ENCODE measurements at regions not wholly inside any gene's neighbourhood (a gene's known extent, or its start where the extent isn't known, plus 50 kb on each side); places are given as distances from the start of the nearest gene placed in this dataset.

DNA sequence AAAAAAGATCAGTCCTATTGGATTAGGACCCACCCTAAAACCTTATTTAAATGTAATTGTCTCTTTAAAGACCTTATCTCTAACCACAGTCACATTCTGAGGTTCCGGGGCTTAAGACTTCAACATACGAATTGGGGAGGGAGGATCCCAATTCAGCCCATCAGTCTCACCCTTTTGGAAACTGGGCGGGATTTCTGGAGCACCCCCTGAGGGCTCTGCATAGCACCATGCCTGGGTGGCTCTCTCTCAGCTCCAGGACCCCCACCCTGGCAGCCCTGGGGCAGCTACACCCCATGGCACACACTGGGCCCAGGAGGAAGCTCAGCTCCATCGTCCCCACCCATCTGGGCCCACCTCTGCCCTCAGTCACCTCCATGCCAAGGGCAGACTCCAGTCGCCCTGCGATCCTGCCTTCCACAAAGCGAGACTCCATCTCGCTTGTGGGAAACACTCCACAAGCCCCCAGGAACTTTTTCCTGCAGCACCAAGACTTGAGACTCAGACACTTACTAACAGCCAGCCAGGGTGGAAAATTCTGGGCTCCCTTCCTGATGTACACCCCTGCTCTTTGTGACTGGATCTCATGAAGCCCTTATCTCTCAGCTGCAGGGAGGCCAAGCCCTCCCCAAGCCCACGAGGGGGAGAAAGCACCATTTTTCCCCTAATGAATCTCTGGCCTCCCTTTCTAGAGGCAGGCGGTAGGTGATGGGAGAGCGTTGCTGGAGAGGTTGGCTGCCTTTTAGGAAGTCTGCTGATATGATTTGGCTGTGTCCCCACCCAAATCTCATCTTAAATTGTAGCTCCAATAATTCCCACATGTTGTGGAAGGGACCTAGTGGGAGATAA lies 90.8 kb upstream of the KDM7A start:
- Histone ChIP-seq H3K4me1 (ENCODE audit: low read depth, poor library complexity, severe bottlenecking) (no peaks in the 10 kb centered on the region), H3K36me3 (ENCODE audit: insufficient read depth) (no peaks in the 10 kb centered on the region), H3K27me3 (ENCODE audit: insufficient read depth, low read depth) (no peaks in the 10 kb centered on the region), H4K20me1 (ENCODE audit: insufficient read depth) (no peaks in the 10 kb centered on the region), H2AFZ (ENCODE audit: low read depth) (no peak overlapping the region), H3K4me3 (IDR thresholded peaks at IDR 0.05; ENCODE audit: insufficient read depth, low read depth, low read length) (no peak overlapping the region), H3K27ac (no peak overlapping the region), H3K9ac (no peak overlapping the region), H3K79me2 (ENCODE audit: insufficient read depth, low read depth) (no peaks in the 10 kb centered on the region), H3K4me2 (no peak overlapping the region)
- TF ChIP-seq, protein P1, sequence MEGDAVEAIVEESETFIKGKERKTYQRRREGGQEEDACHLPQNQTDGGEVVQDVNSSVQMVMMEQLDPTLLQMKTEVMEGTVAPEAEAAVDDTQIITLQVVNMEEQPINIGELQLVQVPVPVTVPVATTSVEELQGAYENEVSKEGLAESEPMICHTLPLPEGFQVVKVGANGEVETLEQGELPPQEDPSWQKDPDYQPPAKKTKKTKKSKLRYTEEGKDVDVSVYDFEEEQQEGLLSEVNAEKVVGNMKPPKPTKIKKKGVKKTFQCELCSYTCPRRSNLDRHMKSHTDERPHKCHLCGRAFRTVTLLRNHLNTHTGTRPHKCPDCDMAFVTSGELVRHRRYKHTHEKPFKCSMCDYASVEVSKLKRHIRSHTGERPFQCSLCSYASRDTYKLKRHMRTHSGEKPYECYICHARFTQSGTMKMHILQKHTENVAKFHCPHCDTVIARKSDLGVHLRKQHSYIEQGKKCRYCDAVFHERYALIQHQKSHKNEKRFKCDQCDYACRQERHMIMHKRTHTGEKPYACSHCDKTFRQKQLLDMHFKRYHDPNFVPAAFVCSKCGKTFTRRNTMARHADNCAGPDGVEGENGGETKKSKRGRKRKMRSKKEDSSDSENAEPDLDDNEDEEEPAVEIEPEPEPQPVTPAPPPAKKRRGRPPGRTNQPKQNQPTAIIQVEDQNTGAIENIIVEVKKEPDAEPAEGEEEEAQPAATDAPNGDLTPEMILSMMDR (conservative IDR thresholded peaks at IDR 0.05; ENCODE audit: low read depth, low read length) = no peak

DNA sequence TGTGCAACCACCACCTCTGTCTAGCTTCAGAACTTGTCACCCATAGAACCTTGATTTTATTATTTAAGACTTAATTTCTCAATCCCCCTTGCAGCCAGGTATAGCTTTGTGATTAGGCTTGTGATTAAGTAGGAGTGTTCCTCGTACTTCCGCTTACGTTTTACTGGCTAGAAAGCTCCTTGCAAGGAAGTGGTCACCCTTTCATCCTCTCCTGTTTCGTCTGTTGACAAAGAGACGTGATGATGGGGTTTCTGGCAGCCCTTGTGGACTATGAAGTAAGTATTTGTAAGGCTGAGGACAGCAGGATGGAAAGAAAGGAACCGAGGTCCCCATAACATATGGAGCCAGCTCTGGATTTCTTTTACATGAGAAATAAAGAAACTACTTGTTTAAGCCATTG lies 86.5 kb upstream of the KDM7A start:
- H2AFZ ChIP-seq (ENCODE audit: low read depth) = no peak overlapping the region
- no peak overlapping the region for H3K27ac ChIP-seq

GRCh38 chr7:140262242-140262903 lies 85.6 kb upstream of the KDM7A start:
- peaks cover 16% of the 10 kb centered on the region for H3K4me1 ChIP-seq (ENCODE audit: low read depth, poor library complexity, severe bottlenecking)
- H3K79me2 ChIP-seq (ENCODE audit: insufficient read depth, low read depth) = no peaks in the 10 kb centered on the region
- H3K9ac ChIP-seq = no peak overlapping the region
- no peaks in the 10 kb centered on the region for H4K20me1 ChIP-seq (ENCODE audit: insufficient read depth)
- H3K27ac ChIP-seq = no peak overlapping the region
- H3K36me3 ChIP-seq (ENCODE audit: insufficient read depth) = no peaks in the 10 kb centered on the region
- no peak overlapping the region for H2AFZ ChIP-seq (ENCODE audit: low read depth)
- TF ChIP-seq, protein P1 (conservative IDR thresholded peaks at IDR 0.05; ENCODE audit: low read depth, low read length) = no peak
- no peaks in the 10 kb centered on the region for H3K27me3 ChIP-seq (ENCODE audit: insufficient read depth, low read depth)
- H3K4me2 ChIP-seq = no peak overlapping the region
- no peak overlapping the region for H3K4me3 ChIP-seq (IDR thresholded peaks at IDR 0.05; ENCODE audit: insufficient read depth, low read depth, low read length)

More for the DNA sequence above, 86.5 kb upstream of the KDM7A start:
- Histone ChIP-seq H3K79me2 (ENCODE audit: insufficient read depth, low read depth) (no peaks in the 10 kb centered on the region), H3K4me2 (no peak overlapping the region), H4K20me1 (ENCODE audit: insufficient read depth) (no peaks in the 10 kb centered on the region), H3K27me3 (ENCODE audit: insufficient read depth, low read depth) (no peaks in the 10 kb centered on the region), H3K4me1 (ENCODE audit: low read depth, poor library complexity, severe bottlenecking) (peaks cover 16% of the 10 kb centered on the region), H3K9ac (no peak overlapping the region), H3K4me3 (IDR thresholded peaks at IDR 0.05; ENCODE audit: insufficient read depth, low read depth, low read length) (no peak overlapping the region), H3K36me3 (ENCODE audit: insufficient read depth) (no peaks in the 10 kb centered on the region)
- TF ChIP-seq, protein P1 (conservative IDR thresholded peaks at IDR 0.05; ENCODE audit: low read depth, low read length) = no peak

GRCh38 chr7:140261522-140261921 lies 84.7 kb upstream of the KDM7A start:
- Histone ChIP-seq H3K27me3 (ENCODE audit: insufficient read depth, low read depth) (no peaks in the 10 kb centered on the region), H3K4me2 (0 out of 2 replicates have a peak overlapping the region, but pooled peaks have one; percentile 3), H3K9ac (no peak overlapping the region), H4K20me1 (ENCODE audit: insufficient read depth) (no peaks in the 10 kb centered on the region), H3K4me1 (ENCODE audit: low read depth, poor library complexity, severe bottlenecking) (peaks cover 16% of the 10 kb centered on the region), H3K36me3 (ENCODE audit: insufficient read depth) (no peaks in the 10 kb centered on the region), H2AFZ (ENCODE audit: low read depth) (peak overlapping the region; percentile 1; the same call in 1 of the 2 replicates), H3K79me2 (ENCODE audit: insufficient read depth, low read depth) (no peaks in the 10 kb centered on the region), H3K27ac (no peak overlapping the region), H3K4me3 (IDR thresholded peaks at IDR 0.05; ENCODE audit: insufficient read depth, low read depth, low read length) (no peak overlapping the region)
- TF ChIP-seq, protein P1 (conservative IDR thresholded peaks at IDR 0.05; ENCODE audit: low read depth, low read length) = no peak

Measured in KMS-11 (cell line).